Endothelial cell (in vitro differentiated cells): ENCODE measurements at regions not wholly inside any gene's neighbourhood (a gene's known extent, or its start where the extent isn't known, plus 50 kb on each side); places are given as distances from the start of the nearest gene placed in this dataset.
"Not testable (repeated sequence)": the region's sequence is repeated elsewhere in the genome, so short reads cannot be mapped to it uniquely, and the experiment has no call there.

ENCODE experiments used
- DNase-seq: peaks from one replicate; pipeline ENCODE4 v3.0.0; 2021; ENCODE audit warnings: low spot score
- H3K27ac Mint-ChIP-seq: one replicate; pipeline ENCODE4 v1.8.0; 2021; ENCODE audit warnings: mixed read lengths, inconsistent platforms; ENCODE audit not compliant: unreplicated experiment
- H3K27me3 Mint-ChIP-seq: one replicate; pipeline ENCODE4 v1.8.0; 2021; ENCODE audit warnings: mild to moderate bottlenecking, moderate library complexity, mixed read lengths, inconsistent platforms; ENCODE audit not compliant: unreplicated experiment
- H3K36me3 Mint-ChIP-seq: one replicate; pipeline ENCODE4 v1.8.0; 2021; ENCODE audit warnings: mild to moderate bottlenecking, low read depth, mixed read lengths, inconsistent platforms; ENCODE audit not compliant: unreplicated experiment
- H3K4me1 Mint-ChIP-seq: one replicate; pipeline ENCODE4 v1.8.0; 2021; ENCODE audit warnings: mild to moderate bottlenecking, mixed read lengths, inconsistent platforms; ENCODE audit not compliant: unreplicated experiment
- H3K4me3 Mint-ChIP-seq: one replicate; pipeline ENCODE4 v1.8.0; 2021; ENCODE audit warnings: mild to moderate bottlenecking, mixed read lengths, inconsistent platforms; ENCODE audit not compliant: unreplicated experiment
- H3K9me3 Mint-ChIP-seq: one replicate; pipeline ENCODE4 v1.8.0; 2021; ENCODE audit warnings: mixed read lengths, inconsistent platforms; ENCODE audit not compliant: unreplicated experiment
- TF ChIP-seq, protein P1 (sequence below): fragments of 200-600 bp; sonication (generic); IDR thresholded peaks from one replicate; pipeline ENCODE4 v1.5.0; 2021; ENCODE audit warnings: antibody characterized with exemption; ENCODE audit not compliant: unreplicated experiment

DNA sequence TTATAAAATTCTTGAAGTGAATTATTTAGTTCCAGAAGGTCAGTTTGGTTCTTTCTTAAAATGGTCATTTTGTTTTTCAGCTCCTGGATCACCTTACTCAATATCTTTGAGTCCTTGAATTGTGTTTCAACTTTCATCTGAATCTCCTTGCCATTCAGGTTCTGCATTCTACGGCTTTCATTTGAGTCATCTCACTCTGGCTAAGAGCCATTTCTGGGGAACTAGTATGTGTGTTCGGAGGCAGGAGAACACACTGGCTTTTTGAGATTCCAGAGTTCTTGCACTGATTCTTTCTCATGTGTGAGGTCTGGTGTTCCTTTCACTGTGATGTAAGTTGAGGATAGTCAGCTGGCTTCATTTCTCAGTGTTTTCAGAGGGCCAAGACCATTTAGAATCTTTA is 708.4 kb upstream of the FRG1 start:
- H3K9me3 Mint-ChIP-seq = no peaks in the 10 kb centered on the region
- no peak overlapping the region for H3K27ac Mint-ChIP-seq
- TF ChIP-seq, protein P1, sequence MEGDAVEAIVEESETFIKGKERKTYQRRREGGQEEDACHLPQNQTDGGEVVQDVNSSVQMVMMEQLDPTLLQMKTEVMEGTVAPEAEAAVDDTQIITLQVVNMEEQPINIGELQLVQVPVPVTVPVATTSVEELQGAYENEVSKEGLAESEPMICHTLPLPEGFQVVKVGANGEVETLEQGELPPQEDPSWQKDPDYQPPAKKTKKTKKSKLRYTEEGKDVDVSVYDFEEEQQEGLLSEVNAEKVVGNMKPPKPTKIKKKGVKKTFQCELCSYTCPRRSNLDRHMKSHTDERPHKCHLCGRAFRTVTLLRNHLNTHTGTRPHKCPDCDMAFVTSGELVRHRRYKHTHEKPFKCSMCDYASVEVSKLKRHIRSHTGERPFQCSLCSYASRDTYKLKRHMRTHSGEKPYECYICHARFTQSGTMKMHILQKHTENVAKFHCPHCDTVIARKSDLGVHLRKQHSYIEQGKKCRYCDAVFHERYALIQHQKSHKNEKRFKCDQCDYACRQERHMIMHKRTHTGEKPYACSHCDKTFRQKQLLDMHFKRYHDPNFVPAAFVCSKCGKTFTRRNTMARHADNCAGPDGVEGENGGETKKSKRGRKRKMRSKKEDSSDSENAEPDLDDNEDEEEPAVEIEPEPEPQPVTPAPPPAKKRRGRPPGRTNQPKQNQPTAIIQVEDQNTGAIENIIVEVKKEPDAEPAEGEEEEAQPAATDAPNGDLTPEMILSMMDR = no peak
- no peak for DNase-seq
- no peak overlapping the region for H3K4me3 Mint-ChIP-seq
- H3K4me1 Mint-ChIP-seq = no peaks in the 10 kb centered on the region
- no peaks in the 10 kb centered on the region for H3K36me3 Mint-ChIP-seq
- H3K27me3 Mint-ChIP-seq = no peaks in the 10 kb centered on the region

DNA sequence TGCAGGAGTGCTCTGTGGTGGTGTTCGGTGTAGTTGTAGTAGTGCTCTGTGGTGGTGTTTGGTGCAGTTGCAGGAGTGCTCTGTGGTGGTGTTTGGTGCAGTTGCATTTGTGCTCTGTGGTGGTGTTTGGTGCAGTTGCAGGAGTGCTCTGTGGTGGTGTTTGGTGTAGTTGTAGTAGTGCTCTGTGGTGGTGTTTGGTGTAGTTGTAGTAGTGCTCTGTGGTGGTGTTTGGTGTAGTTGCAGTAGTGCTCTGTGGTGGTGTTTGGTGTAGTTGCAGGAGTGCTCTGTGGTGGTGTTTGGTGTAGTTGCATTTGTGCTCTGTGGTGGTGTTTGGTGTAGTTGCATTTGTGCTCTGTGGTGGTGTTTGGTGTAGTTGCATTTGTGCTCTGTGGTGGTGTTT is 706.9 kb upstream of the FRG1 start:
- not testable (repeated sequence) for H3K4me3 Mint-ChIP-seq, H3K9me3 Mint-ChIP-seq, H3K4me1 Mint-ChIP-seq, DNase-seq, H3K27ac Mint-ChIP-seq, H3K27me3 Mint-ChIP-seq, H3K36me3 Mint-ChIP-seq

DNA sequence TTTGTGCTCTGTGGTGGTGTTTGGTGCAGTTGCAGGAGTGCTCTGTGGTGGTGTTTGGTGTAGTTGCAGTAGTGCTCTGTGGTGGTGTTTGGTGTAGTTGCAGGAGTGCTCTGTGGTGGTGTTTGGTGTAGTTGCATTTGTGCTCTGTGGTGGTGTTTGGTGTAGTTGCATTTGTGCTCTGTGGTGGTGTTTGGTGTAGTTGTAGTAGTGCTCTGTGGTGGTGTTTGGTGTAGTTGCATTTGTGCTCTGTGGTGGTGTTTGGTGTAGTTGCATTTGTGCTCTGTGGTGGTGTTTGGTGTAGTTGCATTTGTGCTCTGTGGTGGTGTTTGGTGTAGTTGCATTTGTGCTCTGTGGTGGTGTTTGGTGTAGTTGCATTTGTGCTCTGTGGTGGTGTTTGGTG is 705.7 kb upstream of the FRG1 start:
- not testable (repeated sequence) for DNase-seq, H3K9me3 Mint-ChIP-seq, H3K4me1 Mint-ChIP-seq, H3K4me3 Mint-ChIP-seq, H3K27ac Mint-ChIP-seq, H3K36me3 Mint-ChIP-seq, H3K27me3 Mint-ChIP-seq

DNA sequence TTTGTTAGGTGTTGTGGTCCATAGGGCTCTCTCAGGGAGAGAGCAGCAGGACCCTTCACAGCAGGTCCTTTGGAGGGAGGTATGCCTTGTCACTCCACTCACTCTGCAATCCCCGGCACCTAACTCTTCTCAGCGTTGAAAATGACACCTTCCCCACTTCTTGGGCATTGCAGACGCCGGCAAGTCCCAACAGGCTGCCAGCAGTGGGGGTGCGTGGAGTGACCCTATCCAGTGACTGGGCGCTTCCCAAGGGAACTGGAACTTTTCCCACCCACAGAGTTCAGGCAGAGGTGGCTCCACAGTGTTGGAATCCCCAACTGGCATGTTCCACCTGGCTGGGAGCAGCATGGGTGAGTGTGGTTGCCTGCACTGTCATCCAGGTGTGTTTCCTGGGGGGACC is 705.1 kb upstream of the FRG1 start:
- peaks cover 2% of the 10 kb centered on the region for H3K27me3 Mint-ChIP-seq

DNA sequence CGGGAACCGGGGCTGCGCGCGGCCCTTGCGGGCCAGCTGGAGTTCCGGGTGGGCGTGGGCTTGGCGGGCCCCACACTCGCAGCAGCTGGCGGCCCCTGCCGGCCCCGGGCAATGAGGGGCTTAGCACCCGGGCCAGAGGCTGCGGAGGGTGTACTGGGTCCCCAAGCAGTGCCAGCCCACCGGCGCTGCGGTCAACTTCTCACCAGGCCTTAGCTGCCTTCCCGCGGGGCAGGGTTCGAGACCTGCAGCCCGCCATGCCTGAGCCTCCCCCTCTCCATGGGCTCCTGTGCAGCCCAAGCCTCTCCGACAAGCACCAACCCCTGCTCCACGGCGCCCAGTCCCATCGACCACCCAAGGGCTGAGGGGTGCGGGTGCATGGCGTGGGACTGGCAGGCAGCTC is 704.4 kb upstream of the FRG1 start:
- DNase-seq, H3K9me3 Mint-ChIP-seq, H3K36me3 Mint-ChIP-seq, H3K27ac Mint-ChIP-seq, H3K27me3 Mint-ChIP-seq, H3K4me1 Mint-ChIP-seq, H3K4me3 Mint-ChIP-seq: not testable (repeated sequence)

More for the DNA sequence above, 705.1 kb upstream of the FRG1 start:
- no peak for DNase-seq
- TF ChIP-seq, protein P1 = no peak
- Mint-ChIP-seq H3K27ac (no peak overlapping the region), H3K4me1 (no peaks in the 10 kb centered on the region), H3K9me3 (no peaks in the 10 kb centered on the region), H3K4me3 (no peak overlapping the region), H3K36me3 (no peaks in the 10 kb centered on the region)

DNA sequence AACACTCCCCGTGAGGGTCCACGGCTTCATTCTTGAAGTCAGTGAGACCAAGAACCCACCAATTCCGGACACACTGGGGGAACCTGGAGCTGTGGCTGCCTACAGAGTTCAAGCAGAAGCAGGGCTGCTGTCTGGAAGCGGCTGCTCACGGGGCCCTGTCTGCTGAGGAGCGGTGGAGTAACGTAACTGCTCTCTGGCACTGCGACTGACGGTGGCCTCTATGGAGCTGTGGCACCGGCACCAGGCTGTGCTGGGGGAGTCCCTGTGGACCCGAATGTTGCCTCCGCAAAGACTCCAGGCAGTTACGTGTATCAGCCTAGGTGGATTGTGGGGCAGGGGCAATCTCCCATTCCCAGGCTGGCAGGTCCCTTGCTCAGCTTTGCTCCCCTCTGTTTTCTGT is 703.3 kb upstream of the FRG1 start:
- H3K27me3 Mint-ChIP-seq = peaks cover 2% of the 10 kb centered on the region
- DNase-seq = no peak
- no peaks in the 10 kb centered on the region for H3K9me3 Mint-ChIP-seq
- H3K4me3 Mint-ChIP-seq = no peak overlapping the region
- H3K36me3 Mint-ChIP-seq = no peaks in the 10 kb centered on the region
- no peaks in the 10 kb centered on the region for H3K4me1 Mint-ChIP-seq
- no peak overlapping the region for H3K27ac Mint-ChIP-seq
- TF ChIP-seq, protein P1 = no peak

DNA sequence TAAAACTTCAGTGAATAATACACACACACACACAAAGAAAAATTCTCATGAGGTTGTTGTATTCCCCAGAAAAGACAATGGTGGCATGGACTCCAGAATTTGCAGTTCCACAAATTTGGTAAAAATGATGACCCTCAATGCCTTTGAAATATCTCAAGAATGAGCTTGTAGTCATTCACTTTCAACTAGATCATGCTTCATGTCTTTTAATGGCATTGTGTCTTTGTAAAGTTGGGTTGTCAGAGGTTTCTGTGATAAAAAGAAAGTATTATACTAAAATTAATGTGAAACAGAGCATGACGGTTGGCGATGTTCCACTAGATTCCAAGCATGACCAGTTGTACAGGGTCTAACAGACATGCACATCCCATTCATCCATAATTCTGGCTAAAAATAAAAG is 685.0 kb upstream of the FRG1 start:
- no peak for DNase-seq
- Mint-ChIP-seq H3K27ac (no peak overlapping the region), H3K27me3 (no peaks in the 10 kb centered on the region), H3K4me1 (peaks cover 5% of the 10 kb centered on the region), H3K36me3 (no peaks in the 10 kb centered on the region), H3K9me3 (peaks cover 10% of the 10 kb centered on the region), H3K4me3 (no peak overlapping the region)
- TF ChIP-seq, protein P1 = no peak
